Panc1 (cell line): ENCODE measurements at regions not wholly inside any gene's neighbourhood (a gene's known extent, or its start where the extent isn't known, plus 50 kb on each side); places are given as distances from the start of the nearest gene placed in this dataset.

Experiments used
- ATAC-seq: fragments of 200-7000 bp; cut with Tn5 transposase; 2 replicates; pipeline ENCODE4 v1.9.1; 2020; ENCODE audit warnings: mild to moderate bottlenecking, moderate library complexity
- BruUV-seq: library from RNA; stranded (reverse); fragments of 400-500 nt; replicated peaks from 2 replicates; lab custom pipeline; 2021; lab: Mats Ljungman, UMichigan
- CTCF ChIA-PET: fragments of 300-600 bp; sonication (Branson Sonifier 250); formaldehyde crosslinking; loops from one replicate; lab custom pipeline; 2022; ENCODE audit warnings: antibody characterized with exemption; lab: Charles Lee
- POLR2A ChIA-PET: fragments of 300-600 bp; sonication (Branson Sonifier 250); formaldehyde crosslinking; loops from one replicate; lab custom pipeline; 2022; ENCODE audit warnings: antibody characterized with exemption; lab: Charles Lee
- DNase-seq: peaks from one replicate; pipeline ENCODE4 v3.0.0-alpha.2; 2010; ENCODE audit warnings: low read depth, low spot score
- H3K27ac ChIP-seq: 2 replicates; pipeline ENCODE4 v1.5.1; 2011; ENCODE audit warnings: mild to moderate bottlenecking, low read length, inconsistent platforms
- H3K27me3 ChIP-seq: fragments of 200-500 bp; sonication (Bioruptor generic); 2 replicates; pipeline ENCODE4 v1.6.0; 2014; ENCODE audit warnings: low read length, inconsistent platforms; ENCODE audit not compliant: control insufficient read depth, insufficient read depth
- H3K36me3 ChIP-seq: fragments of 200-500 bp; sonication (Bioruptor generic); 2 replicates; pipeline ENCODE4 v1.5.1; 2014; ENCODE audit warnings: inconsistent platforms, mild to moderate bottlenecking, low read length, moderate library complexity; ENCODE audit not compliant: control insufficient read depth, insufficient read depth
- H3K4me1 ChIP-seq: 2 replicates; pipeline ENCODE4 v1.5.1; 2011; ENCODE audit warnings: inconsistent platforms, mild to moderate bottlenecking, low read length, moderate library complexity; ENCODE audit not compliant: control insufficient read depth, insufficient read depth
- H3K4me3 ChIP-seq, 2 experiments: 2 replicates each; pipeline ENCODE4 v1.5.1; 2011 to 2012; ENCODE audit warnings: low read depth in 2 of 2, low read length in 2 of 2, mild to moderate bottlenecking in 2 of 2, inconsistent platforms in 1 of 2, moderate library complexity in 1 of 2
- H3K9me3 ChIP-seq: fragments of 200-500 bp; sonication (Bioruptor generic); 2 replicates; pipeline ENCODE4 v1.5.1; 2014; ENCODE audit warnings: low read depth, mild to moderate bottlenecking, inconsistent platforms, low read length, moderate library complexity; ENCODE audit not compliant: control insufficient read depth, insufficient read depth
- POLR2AphosphoS5 ChIP-seq: IDR thresholded peaks from 2 replicates; pipeline ENCODE4 v1.6.1; 2012; ENCODE audit warnings: mild to moderate bottlenecking, low read depth, low read length, moderate library complexity
- SIN3A ChIP-seq: IDR thresholded peaks from 2 replicates; pipeline ENCODE4 v1.6.1; 2012; ENCODE audit warnings: low read depth, mild to moderate bottlenecking, low read length, moderate library complexity, borderline replicate concordance; ENCODE audit not compliant: insufficient read depth
- TCF7L2 ChIP-seq: IDR thresholded peaks from 2 replicates; pipeline ENCODE4 v1.6.1; 2011; ENCODE audit warnings: mild to moderate bottlenecking, low read depth, low read length, inconsistent platforms
- in situ Hi-C: cut with HindIII; loops from 2 replicates; pipeline ENCODE4 v1.10.0; 2016; ENCODE audit warnings: low sequenced_read_pairs, low pct_unique_long_range_greater_than_20kb
- intact Hi-C: fragments of 100-400 bp; cut with micrococcal nuclease; formaldehyde crosslinking; loops from one replicate; pipeline ENCODE4 v1.10.0; 2022; ENCODE audit not compliant: unreplicated experiment
- TF ChIP-seq, protein P1 (sequence below): fragments of 450-650 bp; IDR thresholded peaks from 2 replicates; pipeline ENCODE4 v1.5.1; 2017; ENCODE audit warnings: mild to moderate bottlenecking
- TF ChIP-seq, protein P2 (sequence below), 2 experiments: IDR thresholded peaks; 2 replicates each; pipeline ENCODE4 v1.6.1; 2011 to 2012; ENCODE audit warnings: low read depth in 2 of 2, control low read depth in 1 of 2, low read length in 1 of 2, mild to moderate bottlenecking in 1 of 2, moderate library complexity in 1 of 2; ENCODE audit not compliant: insufficient read depth in 1 of 2

DNA sequence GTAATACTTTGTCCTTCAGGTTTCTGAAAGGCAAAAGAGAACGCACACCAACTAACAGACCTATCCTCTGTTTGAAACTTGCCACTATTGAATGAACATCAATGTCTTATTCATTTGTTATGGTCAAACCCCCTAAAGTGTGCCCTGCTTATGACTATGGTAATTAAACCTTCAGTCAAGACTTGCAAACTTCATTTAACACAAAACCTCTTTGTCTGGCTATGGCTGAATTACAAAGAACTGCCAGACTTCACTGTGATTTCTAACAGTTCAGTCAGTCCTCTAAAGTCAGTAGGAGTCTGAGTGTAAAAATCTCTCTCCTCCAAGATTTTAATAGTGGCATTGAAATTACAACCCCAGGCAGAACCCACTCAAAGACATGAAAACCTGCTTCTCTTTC lies 702.5 kb upstream of the LRRN3 start:
- CTCF ChIA-PET = no interaction called here
- TF ChIP-seq SIN3A = no peak
- TF ChIP-seq, protein P1, sequence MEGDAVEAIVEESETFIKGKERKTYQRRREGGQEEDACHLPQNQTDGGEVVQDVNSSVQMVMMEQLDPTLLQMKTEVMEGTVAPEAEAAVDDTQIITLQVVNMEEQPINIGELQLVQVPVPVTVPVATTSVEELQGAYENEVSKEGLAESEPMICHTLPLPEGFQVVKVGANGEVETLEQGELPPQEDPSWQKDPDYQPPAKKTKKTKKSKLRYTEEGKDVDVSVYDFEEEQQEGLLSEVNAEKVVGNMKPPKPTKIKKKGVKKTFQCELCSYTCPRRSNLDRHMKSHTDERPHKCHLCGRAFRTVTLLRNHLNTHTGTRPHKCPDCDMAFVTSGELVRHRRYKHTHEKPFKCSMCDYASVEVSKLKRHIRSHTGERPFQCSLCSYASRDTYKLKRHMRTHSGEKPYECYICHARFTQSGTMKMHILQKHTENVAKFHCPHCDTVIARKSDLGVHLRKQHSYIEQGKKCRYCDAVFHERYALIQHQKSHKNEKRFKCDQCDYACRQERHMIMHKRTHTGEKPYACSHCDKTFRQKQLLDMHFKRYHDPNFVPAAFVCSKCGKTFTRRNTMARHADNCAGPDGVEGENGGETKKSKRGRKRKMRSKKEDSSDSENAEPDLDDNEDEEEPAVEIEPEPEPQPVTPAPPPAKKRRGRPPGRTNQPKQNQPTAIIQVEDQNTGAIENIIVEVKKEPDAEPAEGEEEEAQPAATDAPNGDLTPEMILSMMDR = no peak
- TF ChIP-seq, protein P2, sequence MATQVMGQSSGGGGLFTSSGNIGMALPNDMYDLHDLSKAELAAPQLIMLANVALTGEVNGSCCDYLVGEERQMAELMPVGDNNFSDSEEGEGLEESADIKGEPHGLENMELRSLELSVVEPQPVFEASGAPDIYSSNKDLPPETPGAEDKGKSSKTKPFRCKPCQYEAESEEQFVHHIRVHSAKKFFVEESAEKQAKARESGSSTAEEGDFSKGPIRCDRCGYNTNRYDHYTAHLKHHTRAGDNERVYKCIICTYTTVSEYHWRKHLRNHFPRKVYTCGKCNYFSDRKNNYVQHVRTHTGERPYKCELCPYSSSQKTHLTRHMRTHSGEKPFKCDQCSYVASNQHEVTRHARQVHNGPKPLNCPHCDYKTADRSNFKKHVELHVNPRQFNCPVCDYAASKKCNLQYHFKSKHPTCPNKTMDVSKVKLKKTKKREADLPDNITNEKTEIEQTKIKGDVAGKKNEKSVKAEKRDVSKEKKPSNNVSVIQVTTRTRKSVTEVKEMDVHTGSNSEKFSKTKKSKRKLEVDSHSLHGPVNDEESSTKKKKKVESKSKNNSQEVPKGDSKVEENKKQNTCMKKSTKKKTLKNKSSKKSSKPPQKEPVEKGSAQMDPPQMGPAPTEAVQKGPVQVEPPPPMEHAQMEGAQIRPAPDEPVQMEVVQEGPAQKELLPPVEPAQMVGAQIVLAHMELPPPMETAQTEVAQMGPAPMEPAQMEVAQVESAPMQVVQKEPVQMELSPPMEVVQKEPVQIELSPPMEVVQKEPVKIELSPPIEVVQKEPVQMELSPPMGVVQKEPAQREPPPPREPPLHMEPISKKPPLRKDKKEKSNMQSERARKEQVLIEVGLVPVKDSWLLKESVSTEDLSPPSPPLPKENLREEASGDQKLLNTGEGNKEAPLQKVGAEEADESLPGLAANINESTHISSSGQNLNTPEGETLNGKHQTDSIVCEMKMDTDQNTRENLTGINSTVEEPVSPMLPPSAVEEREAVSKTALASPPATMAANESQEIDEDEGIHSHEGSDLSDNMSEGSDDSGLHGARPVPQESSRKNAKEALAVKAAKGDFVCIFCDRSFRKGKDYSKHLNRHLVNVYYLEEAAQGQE (IDR thresholded peaks at IDR 0.05; ENCODE audit: insufficient read depth in 1 of 2, low read depth in 2 of 2, low read length in 1 of 2) = no peak
- TF ChIP-seq POLR2AphosphoS5 = no peak
- no peak for TF ChIP-seq TCF7L2
- Histone ChIP-seq H3K27me3 (no peaks in the 10 kb centered on the region), H3K9me3 (no peaks in the 10 kb centered on the region), H3K27ac (no peak overlapping the region), H3K4me1 (no peaks in the 10 kb centered on the region), H3K36me3 (no peaks in the 10 kb centered on the region), H3K4me3 (no peak overlapping the region)
- in situ Hi-C loops = no loop called here
- ATAC-seq (no peak), DNase-seq (no peak)
- intact Hi-C loops = no loop called here
- no TSS peak for BruUV-seq
- POLR2A ChIA-PET = no interaction called here

DNA sequence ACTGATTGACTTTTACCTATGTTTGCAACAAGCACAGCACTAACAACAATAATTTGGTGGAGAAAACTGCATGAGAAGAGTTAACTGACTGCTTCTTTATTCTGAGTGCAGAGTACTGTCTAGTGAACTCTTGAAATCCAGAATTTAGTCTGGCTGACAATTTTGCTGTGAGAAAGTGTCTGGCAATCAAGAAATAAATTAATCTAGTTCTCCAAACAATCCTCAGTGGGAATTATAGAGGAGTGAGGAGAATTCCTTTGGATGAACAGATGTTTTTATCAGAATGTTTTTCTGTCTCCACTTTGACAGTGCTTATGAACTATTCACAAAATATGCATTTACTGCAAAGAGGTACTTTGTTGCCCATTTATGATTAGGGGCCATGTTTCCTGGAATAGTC lies 694.9 kb upstream of the LRRN3 start:
- no peak for DNase-seq
- ChIA-PET CTCF (no interaction called here), POLR2A (no interaction called here)
- intact Hi-C loops = no loop called here
- no TSS peak for BruUV-seq
- in situ Hi-C loops = no loop called here
- Histone ChIP-seq H3K4me3 (no peak overlapping the region), H3K36me3 (no peaks in the 10 kb centered on the region), H3K9me3 (no peaks in the 10 kb centered on the region), H3K27me3 (no peaks in the 10 kb centered on the region), H3K27ac (no peak overlapping the region), H3K4me1 (no peaks in the 10 kb centered on the region)
- ATAC-seq = no peak
- no peak for TF ChIP-seq SIN3A
- TF ChIP-seq, protein P2 (IDR thresholded peaks at IDR 0.05; ENCODE audit: insufficient read depth in 1 of 2, low read depth in 2 of 2, low read length in 1 of 2) = no peak
- no peak for TF ChIP-seq POLR2AphosphoS5
- TF ChIP-seq TCF7L2 = no peak
- TF ChIP-seq, protein P1 = no peak
